H9 (cell line): ENCODE measurements at regions not wholly inside any gene's neighbourhood (a gene's known extent, or its start where the extent isn't known, plus 50 kb on each side); places are given as distances from the start of the nearest gene placed in this dataset.

Source experiments
- DNase-seq: peaks from one replicate; pipeline ENCODE4 v3.0.0-alpha.2; 2017
- H2AFZ ChIP-seq: one replicate; pipeline ENCODE4 v1.6.1; 2013; ENCODE audit warnings: mild to moderate bottlenecking, low read length, control low read depth, moderate library complexity
- H2AK5ac ChIP-seq: 2 replicates; pipeline ENCODE4 v1.6.1; 2013; ENCODE audit warnings: low read length, control low read depth, mixed read lengths; ENCODE audit not compliant: insufficient read length
- H2BK120ac ChIP-seq: one replicate; pipeline ENCODE4 v1.6.1; 2013; ENCODE audit warnings: low read depth, mild to moderate bottlenecking, low read length, control low read depth, inconsistent platforms; ENCODE audit not compliant: poor library complexity, severe bottlenecking
- H2BK12ac ChIP-seq: 2 replicates; pipeline ENCODE4 v1.6.1; 2013; ENCODE audit warnings: low read length, control low read depth, mixed read lengths, low read depth; ENCODE audit not compliant: insufficient read length
- H2BK15ac ChIP-seq: 2 replicates; pipeline ENCODE4 v1.6.1; 2013; ENCODE audit warnings: low read depth, low read length, control low read depth
- H2BK20ac ChIP-seq: one replicate; pipeline ENCODE4 v1.6.1; 2013; ENCODE audit warnings: low read depth, mild to moderate bottlenecking, low read length, control low read depth, inconsistent platforms; ENCODE audit not compliant: poor library complexity, severe bottlenecking
- H2BK5ac ChIP-seq: 2 replicates; pipeline ENCODE4 v1.6.1; 2013; ENCODE audit warnings: low read length, control low read depth, mixed read lengths; ENCODE audit not compliant: insufficient read length
- H3K14ac ChIP-seq: 2 replicates; pipeline ENCODE4 v1.6.1; 2013; ENCODE audit warnings: low read length, control low read depth; ENCODE audit not compliant: insufficient read depth
- H3K18ac ChIP-seq: 2 replicates; pipeline ENCODE4 v1.6.1; 2013; ENCODE audit warnings: low read depth, mild to moderate bottlenecking, mixed read lengths, low read length, control low read depth; ENCODE audit not compliant: insufficient read length
- H3K23ac ChIP-seq: 2 replicates; pipeline ENCODE4 v1.6.1; 2013; ENCODE audit warnings: low read length, control low read depth, mixed read lengths, low read depth; ENCODE audit not compliant: insufficient read length
- H3K23me2 ChIP-seq: 2 replicates; pipeline ENCODE4 v1.6.1; 2013; ENCODE audit warnings: low read depth, mild to moderate bottlenecking, mixed read lengths, low read length, control low read depth; ENCODE audit not compliant: insufficient read length, poor library complexity, severe bottlenecking
- H3K27ac ChIP-seq: 2 replicates; pipeline ENCODE4 v1.5.1; 2013; ENCODE audit warnings: low read length, control low read depth, mixed read lengths, low read depth; ENCODE audit not compliant: insufficient read length
- H3K27me3 ChIP-seq: 2 replicates; pipeline ENCODE4 v1.6.1; 2013; ENCODE audit warnings: low read length, control low read depth, inconsistent platforms; ENCODE audit not compliant: insufficient read depth
- H3K4ac ChIP-seq: 2 replicates; pipeline ENCODE4 v1.6.1; 2013; ENCODE audit warnings: low read depth, mild to moderate bottlenecking, control low read depth, inconsistent platforms, low read length, moderate library complexity
- H3K4me1 ChIP-seq: 2 replicates; pipeline ENCODE4 v1.6.1; 2013; ENCODE audit warnings: low read length, control low read depth, inconsistent platforms; ENCODE audit not compliant: insufficient read depth
- H3K4me2 ChIP-seq: 2 replicates; pipeline ENCODE4 v1.6.1; 2013; ENCODE audit warnings: low read length, control low read depth, mixed read lengths; ENCODE audit not compliant: insufficient read length, insufficient read depth
- H3K56ac ChIP-seq: 2 replicates; pipeline ENCODE4 v1.6.1; 2013; ENCODE audit warnings: low read depth, mild to moderate bottlenecking, mixed read lengths, low read length, control low read depth; ENCODE audit not compliant: insufficient read length
- H3K79me1 ChIP-seq: 2 replicates; pipeline ENCODE4 v1.6.1; 2013; ENCODE audit warnings: low read depth, mild to moderate bottlenecking, moderate library complexity, low read length, control low read depth, inconsistent platforms; ENCODE audit not compliant: insufficient read depth, poor library complexity, severe bottlenecking
- H3K79me2 ChIP-seq: 2 replicates; pipeline ENCODE4 v1.6.1; 2013; ENCODE audit warnings: low read length, control low read depth, inconsistent platforms; ENCODE audit not compliant: insufficient read depth
- H3K9ac ChIP-seq: 2 replicates; pipeline ENCODE4 v1.6.1; 2013; ENCODE audit warnings: low read length, control low read depth, mixed read lengths; ENCODE audit not compliant: insufficient read length; ENCODE audit errors: extremely low read depth
- H3K9me3 ChIP-seq: one replicate; pipeline ENCODE4 v1.6.1; 2013; ENCODE audit warnings: low read depth, low read length, inconsistent platforms; ENCODE audit not compliant: control insufficient read depth
- H3T11ph ChIP-seq: one replicate; pipeline ENCODE4 v1.6.1; 2013; ENCODE audit warnings: mild to moderate bottlenecking, low read length, control low read depth, inconsistent platforms
- H4K20me1 ChIP-seq: one replicate; pipeline ENCODE4 v1.6.1; 2013; ENCODE audit not compliant: control insufficient read depth, insufficient read length, insufficient read depth
- H4K5ac ChIP-seq: 2 replicates; pipeline ENCODE4 v1.6.1; 2013; ENCODE audit warnings: low read depth, mild to moderate bottlenecking, mixed read lengths, low read length, control low read depth; ENCODE audit not compliant: insufficient read length
- H4K8ac ChIP-seq: replicated peaks from 2 replicates; pipeline ENCODE4 v1.6.1; 2013; ENCODE audit warnings: low read length, control low read depth, mixed read lengths, low read depth; ENCODE audit not compliant: insufficient read length
- H4K91ac ChIP-seq: 2 replicates; pipeline ENCODE4 v1.6.1; 2013; ENCODE audit warnings: low read depth, mild to moderate bottlenecking, moderate library complexity, mixed read lengths, low read length, control low read depth; ENCODE audit not compliant: insufficient read length
- H3K27ac Mint-ChIP-seq, 3 experiments: 2 replicates in 2 of 3; 3 replicates in 1 of 3; pipeline ENCODE4 v1.8.0; 2020 to 2021; ENCODE audit warnings: mixed read lengths in 3 of 3, mild to moderate bottlenecking in 1 of 3, moderate library complexity in 1 of 3
- H3K27me3 Mint-ChIP-seq: 2 replicates; pipeline ENCODE4 v1.8.0; 2021; ENCODE audit warnings: low read depth, mild to moderate bottlenecking, moderate library complexity, mixed read lengths
- H3K36me3 Mint-ChIP-seq, 3 experiments: 2 replicates in 2 of 3; 3 replicates in 1 of 3; pipeline ENCODE4 v1.8.0; 2020 to 2021; ENCODE audit warnings: low read depth in 3 of 3, mixed read lengths in 3 of 3; ENCODE audit not compliant: insufficient read depth in 1 of 3
- H3K4me1 Mint-ChIP-seq, 2 experiments: 2 replicates each; pipeline ENCODE4 v1.8.0; 2020; ENCODE audit warnings: mixed read lengths in 2 of 2
- H3K4me3 Mint-ChIP-seq, 2 experiments: 2 replicates in 1 of 2; 3 replicates in 1 of 2; pipeline ENCODE4 v1.8.0; 2020 to 2021; ENCODE audit warnings: mild to moderate bottlenecking in 2 of 2, mixed read lengths in 2 of 2, moderate library complexity in 1 of 2
- H3K9me3 Mint-ChIP-seq, 2 experiments: 2 replicates in 1 of 2; 3 replicates in 1 of 2; pipeline ENCODE4 v1.8.0; 2020; ENCODE audit warnings: mild to moderate bottlenecking in 2 of 2, mixed read lengths in 2 of 2, moderate library complexity in 1 of 2
- CTCF ChIP-seq: fragments of 200-600 bp; sonication (generic); conservative IDR thresholded peaks from 3 replicates; pipeline ENCODE4 v1.8.0; 2021; ENCODE audit warnings: antibody characterized with exemption, mild to moderate bottlenecking
- WGBS: extraction: QIAGEN DNeasy Blood & Tissue Kit; methylation state at CpG from one replicate; pipeline ENCODE4 v1.1.7; 2013; ENCODE audit warnings: missing lambda C conversion rate, low lambda C conversion rate, mixed read lengths; ENCODE audit not compliant: insufficient read length; ENCODE audit errors: extremely low coverage; 5-methylcytosine and 5-hydroxymethylcytosine counted together

DNA sequence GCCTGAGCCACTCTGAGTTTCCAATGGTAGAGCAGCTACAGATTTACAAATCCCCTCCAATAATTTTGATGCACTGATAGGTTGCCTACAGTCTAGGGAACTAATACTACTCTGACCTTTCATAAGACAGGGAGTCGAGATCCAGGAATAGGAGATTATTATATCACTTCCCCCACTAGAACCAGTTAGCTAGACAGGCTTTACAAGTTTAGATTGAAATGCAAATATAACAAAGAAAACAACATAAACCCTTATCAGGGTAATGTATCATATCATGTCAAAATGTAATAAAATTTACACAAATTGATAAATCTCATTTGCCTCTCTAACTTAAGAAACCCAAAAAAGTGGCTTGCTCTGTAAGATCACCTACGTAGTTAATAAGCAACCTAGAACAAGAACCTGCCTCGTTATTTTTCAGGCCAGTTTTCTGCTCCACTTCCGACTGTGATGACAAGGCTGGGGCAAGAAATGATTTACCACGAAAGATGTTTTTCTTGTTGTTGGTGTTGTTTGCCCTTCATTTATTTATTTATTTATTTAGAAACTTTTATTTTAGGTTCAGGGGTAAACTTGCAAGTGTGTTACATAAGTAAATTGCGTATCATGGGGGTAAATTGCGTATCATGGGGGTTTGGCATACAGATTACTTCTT lies 504.2 kb upstream of the ID4 start:
- Mint-ChIP-seq H3K36me3 (no peaks in the 10 kb centered on the region), H3K4me3 (no peak overlapping the region), H3K9me3 (no peaks in the 10 kb centered on the region; a peak in 2 of 5 replicates), H3K4me1 (peaks cover 22 to 31% of the 10 kb centered on the region in 2 experiments), H3K27ac (no peak overlapping the region), H3K27me3 (no peaks in the 10 kb centered on the region; the same call in 1 of the 2 replicates)
- Histone ChIP-seq H3K23ac (no peak overlapping the region), H2BK12ac (no peak overlapping the region), H3K4me2 (no peak overlapping the region), H3K4me1 (peaks cover 3% of the 10 kb centered on the region; the same call in 1 of the 2 replicates), H2BK120ac (no peak overlapping the region), H3K9me3 (no peaks in the 10 kb centered on the region), H3K79me1 (no peaks in the 10 kb centered on the region), H3K23me2 (no peaks in the 10 kb centered on the region), H4K91ac (no peak overlapping the region), H2AK5ac (no peak overlapping the region), H2BK20ac (no peak overlapping the region), H4K5ac (no peak overlapping the region), H3T11ph (no peak overlapping the region), H2BK15ac (no peak overlapping the region), H3K27me3 (no peaks in the 10 kb centered on the region), H2AFZ (no peak overlapping the region), H3K56ac (no peak overlapping the region), H3K27ac (no peak overlapping the region), H3K14ac (no peak overlapping the region), H3K79me2 (no peaks in the 10 kb centered on the region), H3K9ac (no peak overlapping the region), H4K20me1 (no peaks in the 10 kb centered on the region), H3K18ac (no peak overlapping the region), H3K4ac (no peak overlapping the region), H2BK5ac (no peak overlapping the region), H4K8ac (no peak overlapping the region)
- no CpG with 5 or more reads among the region's 7 CpGs for WGBS
- no peak for DNase-seq
- TF ChIP-seq CTCF = no peak
